ENCODE measurements at regions not wholly inside any gene's neighbourhood (a gene's known extent, or its start where the extent isn't known, plus 50 kb on each side); places are given as distances from the start of the nearest gene placed in this dataset.

DNA sequence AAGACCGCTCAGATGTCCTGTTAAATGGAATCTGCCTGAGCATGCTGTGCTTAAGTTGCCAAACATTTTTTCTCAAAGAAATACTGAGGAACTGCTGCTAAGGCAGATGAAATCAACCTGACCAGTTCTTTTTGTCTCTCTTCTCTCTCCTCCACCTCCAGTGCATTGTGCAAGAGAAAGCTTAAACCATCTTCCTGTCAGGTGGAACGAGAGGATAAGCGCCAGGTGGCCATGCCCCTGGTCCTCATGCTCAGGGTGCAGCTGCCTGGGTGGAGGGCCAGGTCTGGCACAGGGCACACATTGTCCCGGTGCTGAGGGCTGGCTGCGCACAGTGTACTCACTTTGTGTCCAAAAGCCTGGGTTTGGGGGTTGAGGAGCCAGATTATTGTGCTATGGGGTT lies 176.2 kb upstream of the TP63 start (continued):
- TF ChIP-seq, protein P1, sequence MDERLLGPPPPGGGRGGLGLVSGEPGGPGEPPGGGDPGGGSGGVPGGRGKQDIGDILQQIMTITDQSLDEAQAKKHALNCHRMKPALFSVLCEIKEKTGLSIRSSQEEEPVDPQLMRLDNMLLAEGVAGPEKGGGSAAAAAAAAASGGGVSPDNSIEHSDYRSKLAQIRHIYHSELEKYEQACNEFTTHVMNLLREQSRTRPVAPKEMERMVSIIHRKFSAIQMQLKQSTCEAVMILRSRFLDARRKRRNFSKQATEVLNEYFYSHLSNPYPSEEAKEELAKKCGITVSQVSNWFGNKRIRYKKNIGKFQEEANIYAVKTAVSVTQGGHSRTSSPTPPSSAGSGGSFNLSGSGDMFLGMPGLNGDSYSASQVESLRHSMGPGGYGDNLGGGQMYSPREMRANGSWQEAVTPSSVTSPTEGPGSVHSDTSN (CRISPR knock-in tag; IDR thresholded peaks at IDR 0.05; ENCODE audit: low read depth), result no peak
- TF ChIP-seq, protein P1 (tag; conservative IDR thresholded peaks at IDR 0.05; ENCODE audit: low read depth), result no peak
- TF ChIP-seq MED1 (CRISPR knock-in tag; IDR thresholded peaks at IDR 0.05; ENCODE audit: borderline replicate concordance), result no peak
- no peak for TF ChIP-seq STAG1 (CRISPR knock-in tag; IDR thresholded peaks at IDR 0.05; ENCODE audit: borderline replicate concordance)
- no peak for TF ChIP-seq E2F3 (CRISPR knock-in tag; IDR thresholded peaks at IDR 0.05)
- TF ChIP-seq RBM39 (optimal IDR thresholded peaks at IDR 0.05; ENCODE audit: low read depth, low read length), result no peak
- TF ChIP-seq, protein P2, sequence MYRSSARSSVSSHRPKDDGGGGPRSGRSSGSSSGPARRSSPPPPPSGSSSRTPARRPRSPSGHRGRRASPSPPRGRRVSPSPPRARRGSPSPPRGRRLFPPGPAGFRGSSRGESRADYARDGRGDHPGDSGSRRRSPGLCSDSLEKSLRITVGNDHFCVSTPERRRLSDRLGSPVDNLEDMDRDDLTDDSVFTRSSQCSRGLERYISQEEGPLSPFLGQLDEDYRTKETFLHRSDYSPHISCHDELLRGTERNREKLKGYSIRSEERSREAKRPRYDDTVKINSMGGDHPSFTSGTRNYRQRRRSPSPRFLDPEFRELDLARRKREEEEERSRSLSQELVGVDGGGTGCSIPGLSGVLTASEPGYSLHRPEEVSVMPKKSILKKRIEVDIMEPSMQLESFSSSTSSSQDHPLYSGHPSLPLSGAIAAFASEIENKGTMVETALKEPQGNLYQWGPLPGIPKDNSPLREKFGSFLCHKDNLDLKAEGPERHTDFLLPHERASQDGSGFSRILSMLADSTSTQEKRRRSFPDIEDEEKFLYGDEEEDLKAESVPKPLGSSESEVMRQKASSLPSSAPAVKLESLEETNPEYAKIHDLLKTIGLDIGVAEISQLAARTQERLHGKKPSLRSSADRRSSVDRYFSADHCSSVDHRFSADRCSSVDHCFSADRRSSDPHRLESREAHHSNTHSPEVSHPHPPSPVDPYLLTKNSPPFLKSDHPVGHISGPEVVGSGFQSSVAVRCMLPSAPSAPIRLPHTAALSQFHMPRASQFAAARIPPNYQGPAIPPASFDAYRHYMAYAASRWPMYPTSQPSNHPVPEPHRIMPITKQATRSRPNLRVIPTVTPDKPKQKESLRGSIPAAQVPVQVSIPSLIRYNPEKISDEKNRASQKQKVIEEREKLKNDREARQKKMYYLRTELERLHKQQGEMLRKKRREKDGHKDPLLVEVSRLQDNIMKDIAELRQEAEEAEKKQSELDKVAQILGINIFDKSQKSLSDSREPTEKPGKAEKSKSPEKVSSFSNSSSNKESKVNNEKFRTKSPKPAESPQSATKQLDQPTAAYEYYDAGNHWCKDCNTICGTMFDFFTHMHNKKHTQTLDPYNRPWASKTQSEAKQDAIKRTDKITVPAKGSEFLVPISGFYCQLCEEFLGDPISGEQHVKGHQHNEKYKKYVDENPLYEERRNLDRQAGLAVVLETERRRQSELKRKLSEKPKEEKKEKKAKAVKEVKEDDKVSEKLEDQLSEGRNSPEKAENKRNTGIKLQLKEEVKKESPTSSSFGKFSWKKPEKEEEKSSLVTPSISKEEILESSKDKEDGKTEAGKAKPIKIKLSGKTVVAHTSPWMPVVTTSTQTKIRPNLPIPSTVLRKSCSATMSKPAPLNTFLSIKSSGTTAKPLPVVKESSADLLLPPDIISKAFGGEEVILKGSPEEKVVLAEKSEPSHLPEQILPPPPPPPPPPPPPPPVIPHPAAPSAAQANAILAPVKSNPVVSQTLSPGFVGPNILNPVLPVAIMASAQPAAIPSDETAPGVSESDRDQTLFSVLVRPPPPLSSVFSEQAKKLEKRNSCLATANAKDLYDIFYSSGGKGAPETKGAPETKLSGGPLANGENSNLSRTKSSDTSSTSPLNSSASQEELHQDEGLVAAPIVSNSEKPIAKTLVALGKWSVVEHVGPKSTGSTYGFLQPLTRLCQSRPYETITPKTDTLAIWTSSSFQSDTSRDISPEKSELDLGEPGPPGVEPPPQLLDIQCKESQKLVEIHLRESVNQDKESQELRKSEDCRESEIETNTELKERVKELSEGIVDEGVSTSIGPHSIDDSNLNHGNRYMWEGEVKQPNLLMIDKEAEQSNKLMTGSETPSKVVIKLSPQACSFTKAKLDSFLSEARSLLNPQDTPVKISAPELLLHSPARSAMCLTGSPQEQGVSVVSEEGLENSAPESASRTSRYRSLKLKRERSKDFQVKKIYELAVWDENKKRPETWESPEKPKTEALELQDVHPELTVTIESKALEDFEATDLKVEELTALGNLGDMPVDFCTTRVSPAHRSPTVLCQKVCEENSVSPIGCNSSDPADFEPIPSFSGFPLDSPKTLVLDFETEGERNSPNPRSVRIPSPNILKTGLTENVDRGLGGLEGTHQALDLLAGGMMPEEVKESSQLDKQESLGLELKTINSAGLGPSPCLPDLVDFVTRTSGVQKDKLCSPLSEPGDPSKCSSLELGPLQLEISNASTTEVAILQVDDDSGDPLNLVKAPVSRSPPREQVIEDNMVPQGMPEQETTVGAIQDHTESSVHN (IDR thresholded peaks at IDR 0.05; ENCODE audit: borderline replicate concordance in 1 of 2, low read depth in 1 of 2), result no peak
- no peak for TF ChIP-seq FOSL1 (tag; conservative IDR thresholded peaks at IDR 0.05)
- no peak for TF ChIP-seq HNRNPL (IDR thresholded peaks at IDR 0.05; ENCODE audit: low read depth, low read length)
- TF ChIP-seq, protein P3, sequence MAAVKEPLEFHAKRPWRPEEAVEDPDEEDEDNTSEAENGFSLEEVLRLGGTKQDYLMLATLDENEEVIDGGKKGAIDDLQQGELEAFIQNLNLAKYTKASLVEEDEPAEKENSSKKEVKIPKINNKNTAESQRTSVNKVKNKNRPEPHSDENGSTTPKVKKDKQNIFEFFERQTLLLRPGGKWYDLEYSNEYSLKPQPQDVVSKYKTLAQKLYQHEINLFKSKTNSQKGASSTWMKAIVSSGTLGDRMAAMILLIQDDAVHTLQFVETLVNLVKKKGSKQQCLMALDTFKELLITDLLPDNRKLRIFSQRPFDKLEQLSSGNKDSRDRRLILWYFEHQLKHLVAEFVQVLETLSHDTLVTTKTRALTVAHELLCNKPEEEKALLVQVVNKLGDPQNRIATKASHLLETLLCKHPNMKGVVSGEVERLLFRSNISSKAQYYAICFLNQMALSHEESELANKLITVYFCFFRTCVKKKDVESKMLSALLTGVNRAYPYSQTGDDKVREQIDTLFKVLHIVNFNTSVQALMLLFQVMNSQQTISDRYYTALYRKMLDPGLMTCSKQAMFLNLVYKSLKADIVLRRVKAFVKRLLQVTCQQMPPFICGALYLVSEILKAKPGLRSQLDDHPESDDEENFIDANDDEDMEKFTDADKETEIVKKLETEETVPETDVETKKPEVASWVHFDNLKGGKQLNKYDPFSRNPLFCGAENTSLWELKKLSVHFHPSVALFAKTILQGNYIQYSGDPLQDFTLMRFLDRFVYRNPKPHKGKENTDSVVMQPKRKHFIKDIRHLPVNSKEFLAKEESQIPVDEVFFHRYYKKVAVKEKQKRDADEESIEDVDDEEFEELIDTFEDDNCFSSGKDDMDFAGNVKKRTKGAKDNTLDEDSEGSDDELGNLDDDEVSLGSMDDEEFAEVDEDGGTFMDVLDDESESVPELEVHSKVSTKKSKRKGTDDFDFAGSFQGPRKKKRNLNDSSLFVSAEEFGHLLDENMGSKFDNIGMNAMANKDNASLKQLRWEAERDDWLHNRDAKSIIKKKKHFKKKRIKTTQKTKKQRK (IDR thresholded peaks at IDR 0.05; ENCODE audit: borderline replicate concordance, low read depth, low read length), result no peak
- no peak for TF ChIP-seq SP2 (IDR thresholded peaks at IDR 0.05; ENCODE audit: extremely low read depth, low read depth, low read length, poor library complexity, severe bottlenecking)
- no peak for TF ChIP-seq ARID2 (IDR thresholded peaks at IDR 0.05)

Data from K562 (cell line).